ENCODE measurements at regions not wholly inside any gene's neighbourhood (a gene's known extent, or its start where the extent isn't known, plus 50 kb on each side); places are given as distances from the start of the nearest gene placed in this dataset.

- TF ChIP-seq CTCF (IDR thresholded peaks at IDR 0.05) (no peak), POLR2A (IDR thresholded peaks at IDR 0.05) (no peak)
These were observed 96.5 kb upstream of the ASIC2 start for GRCh38 chr17:33389504-33390135.

Data from esophagus squamous epithelium (tissue), 4 donors.